HG02885 (cell line): ENCODE measurements at regions not wholly inside any gene's neighbourhood (a gene's known extent, or its start where the extent isn't known, plus 50 kb on each side); places are given as distances from the start of the nearest gene placed in this dataset.

ENCODE experiments used
- ATAC-seq: cut with Tn5 transposase; IDR thresholded peaks from one replicate; pipeline ENCODE4 v1.9.1; 2021; ENCODE audit warnings: mild to moderate bottlenecking; ENCODE audit not compliant: unreplicated experiment, poor library complexity

GRCh38 chr7:155173905-155174304 lies 103.8 kb downstream of the HTR5A start:
- no peak for ATAC-seq

GRCh38 chr7:155178096-155178495 lies 108.0 kb downstream of the HTR5A start:
- ATAC-seq = no peak

GRCh38 chr7:155181768-155182167 lies 111.6 kb downstream of the HTR5A start:
- no peak for ATAC-seq

GRCh38 chr7:155182406-155182970 lies 112.4 kb downstream of the HTR5A start:
- ATAC-seq = no peak

- no peak for ATAC-seq
These were observed 113.5 kb downstream of the HTR5A start for GRCh38 chr7:155183655-155184054.

GRCh38 chr7:155184923-155185322 lies 112.8 kb upstream of the INSIG1 start:
- no peak for ATAC-seq

- ATAC-seq = no peak
These were observed 110.5 kb upstream of the INSIG1 start for GRCh38 chr7:155187061-155187785.

GRCh38 chr7:155188357-155188756 lies 109.3 kb upstream of the INSIG1 start:
- no peak for ATAC-seq

- no peak for ATAC-seq
These were observed 108.7 kb upstream of the INSIG1 start for GRCh38 chr7:155188821-155189581.

GRCh38 chr7:155189590-155189989 lies 108.1 kb upstream of the INSIG1 start:
- ATAC-seq = no peak

- ATAC-seq = peak; percentile 54
These were observed 107.0 kb upstream of the INSIG1 start for GRCh38 chr7:155190688-155191087.

- no peak for ATAC-seq
These were observed 106.5 kb upstream of the INSIG1 start for GRCh38 chr7:155191137-155191536.

GRCh38 chr7:155191901-155192478 lies 105.7 kb upstream of the INSIG1 start:
- peak; percentile 62 for ATAC-seq

- ATAC-seq = no peak
These were observed 104.6 kb upstream of the INSIG1 start for GRCh38 chr7:155192961-155193640.

- ATAC-seq = no peak
These were observed 104.0 kb upstream of the INSIG1 start for GRCh38 chr7:155193716-155194115.

GRCh38 chr7:155194382-155195140 lies 103.1 kb upstream of the INSIG1 start:
- no peak for ATAC-seq

- no peak for ATAC-seq
These were observed 101.6 kb upstream of the INSIG1 start for GRCh38 chr7:155195939-155196523.

GRCh38 chr7:155198196-155198892 lies 99.3 kb upstream of the INSIG1 start:
- ATAC-seq = no peak
